Fibroblast of the conjunctiva (primary cell): ENCODE measurements at regions not wholly inside any gene's neighbourhood (a gene's known extent, or its start where the extent isn't known, plus 50 kb on each side); places are given as distances from the start of the nearest gene placed in this dataset.

Experiments used
- DNase-seq: peaks from one replicate; pipeline ENCODE4 v3.0.0-alpha.2; 2010; ENCODE audit warnings: low read depth

- no peak for DNase-seq
These were observed 59.1 kb upstream of the DCN start for GRCh38 chr12:91241756-91242155.

- no peak for DNase-seq
These were observed 57.9 kb upstream of the DCN start for GRCh38 chr12:91240386-91241095.

- no peak for DNase-seq
These were observed 56.9 kb upstream of the DCN start for GRCh38 chr12:91239481-91239880.
